ENCODE measurements at regions not wholly inside any gene's neighbourhood (a gene's known extent, or its start where the extent isn't known, plus 50 kb on each side); places are given as distances from the start of the nearest gene placed in this dataset.

DNA sequence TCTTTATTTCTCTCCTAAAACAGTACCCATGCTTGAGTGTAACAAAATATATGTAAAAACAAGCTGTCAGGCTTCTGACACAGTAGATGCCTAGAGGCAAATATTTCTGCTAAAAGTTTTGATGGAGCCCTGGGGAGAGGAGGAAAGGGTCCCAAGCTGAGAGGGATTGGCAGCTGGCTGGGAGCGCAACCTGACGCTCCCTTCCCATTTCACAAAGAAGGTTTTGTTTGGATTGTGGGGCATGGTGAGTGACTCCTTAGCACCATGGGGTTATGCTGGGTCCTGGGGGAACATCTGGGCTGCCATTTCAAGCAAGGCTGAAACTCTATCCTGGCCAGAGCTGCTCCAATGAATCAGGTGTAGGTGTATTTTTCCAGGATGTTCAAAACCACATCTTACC, 720.5 kb downstream of the MAFB start:
- H4K20me1 ChIP-seq (replicated peaks; ENCODE audit: control insufficient read depth, extremely low read depth, insufficient read depth, low read length) = no peaks in the 10 kb centered on the region
- no peak overlapping the region for H3K4me3 ChIP-seq (replicated peaks in 1 of 3; ENCODE audit: insufficient read depth in 1 of 3, low read depth in 1 of 3, low read length in 3 of 3)
- intact Hi-C loops (cut with micrococcal nuclease) (no loop called here), dilution Hi-C loops (cut with MboI; ENCODE audit: extremely low pct_ligation_motif_present, low sequenced_read_pairs) (no loop called here)
- no peak overlapping the region for H3K9ac ChIP-seq (replicated peaks; ENCODE audit: extremely low read depth, insufficient read depth, low read length)
- ChIA-PET POLR2A (no interaction called here), CTCF (no interaction called here)
- H2AFZ ChIP-seq (ENCODE audit: low read depth, low read length) = no peak overlapping the region
- H3K27me3 ChIP-seq (ENCODE audit: control insufficient read depth in 2 of 2, insufficient read depth in 2 of 2, low read length in 2 of 2) = no peaks in the 10 kb centered on the region
- H3K9me1 ChIP-seq (replicated peaks; ENCODE audit: control insufficient read depth, extremely low read depth, insufficient read depth, low read length) = no peaks in the 10 kb centered on the region
- no peaks in the 10 kb centered on the region for H3K9me3 ChIP-seq (replicated peaks; ENCODE audit: control insufficient read depth, insufficient read depth, low read length)
- no peak for DNase-seq (ENCODE audit: low read depth, low spot score)
- FAIRE-seq = no peak
- H3K4me2 ChIP-seq (ENCODE audit: insufficient read depth, low read length) = no peak overlapping the region
- no peaks in the 10 kb centered on the region for H3K79me2 ChIP-seq (ENCODE audit: control insufficient read depth, insufficient read depth, low read length)
- no TSS peak for BruUV-seq (replicated peaks)
- H3K27ac ChIP-seq (ENCODE audit: insufficient read depth, low read depth, low read length) = no peak overlapping the region
- no peaks in the 10 kb centered on the region for H3K4me1 ChIP-seq (ENCODE audit: control insufficient read depth, extremely low read depth, insufficient read depth, low read length)
- TF ChIP-seq POLR2AphosphoS5 (IDR thresholded peaks at IDR 0.05; ENCODE audit: insufficient read depth, low read depth, low read length) = no peak
- TF ChIP-seq, protein P1, sequence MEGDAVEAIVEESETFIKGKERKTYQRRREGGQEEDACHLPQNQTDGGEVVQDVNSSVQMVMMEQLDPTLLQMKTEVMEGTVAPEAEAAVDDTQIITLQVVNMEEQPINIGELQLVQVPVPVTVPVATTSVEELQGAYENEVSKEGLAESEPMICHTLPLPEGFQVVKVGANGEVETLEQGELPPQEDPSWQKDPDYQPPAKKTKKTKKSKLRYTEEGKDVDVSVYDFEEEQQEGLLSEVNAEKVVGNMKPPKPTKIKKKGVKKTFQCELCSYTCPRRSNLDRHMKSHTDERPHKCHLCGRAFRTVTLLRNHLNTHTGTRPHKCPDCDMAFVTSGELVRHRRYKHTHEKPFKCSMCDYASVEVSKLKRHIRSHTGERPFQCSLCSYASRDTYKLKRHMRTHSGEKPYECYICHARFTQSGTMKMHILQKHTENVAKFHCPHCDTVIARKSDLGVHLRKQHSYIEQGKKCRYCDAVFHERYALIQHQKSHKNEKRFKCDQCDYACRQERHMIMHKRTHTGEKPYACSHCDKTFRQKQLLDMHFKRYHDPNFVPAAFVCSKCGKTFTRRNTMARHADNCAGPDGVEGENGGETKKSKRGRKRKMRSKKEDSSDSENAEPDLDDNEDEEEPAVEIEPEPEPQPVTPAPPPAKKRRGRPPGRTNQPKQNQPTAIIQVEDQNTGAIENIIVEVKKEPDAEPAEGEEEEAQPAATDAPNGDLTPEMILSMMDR (IDR thresholded peaks at IDR 0.05; ENCODE audit: extremely low read depth in 1 of 2, insufficient read depth in 1 of 2, low read depth in 1 of 2, low read length in 2 of 2) = no peak
- no peak for TF ChIP-seq JUN (IDR thresholded peaks at IDR 0.05; ENCODE audit: borderline replicate concordance, insufficient read depth, insufficient read length, low read depth)
- TF ChIP-seq, protein P2, sequence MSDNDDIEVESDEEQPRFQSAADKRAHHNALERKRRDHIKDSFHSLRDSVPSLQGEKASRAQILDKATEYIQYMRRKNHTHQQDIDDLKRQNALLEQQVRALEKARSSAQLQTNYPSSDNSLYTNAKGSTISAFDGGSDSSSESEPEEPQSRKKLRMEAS (IDR thresholded peaks at IDR 0.05; ENCODE audit: insufficient read depth, insufficient read length) = no peak
- no peak for TF ChIP-seq GATA2 (IDR thresholded peaks at IDR 0.05; ENCODE audit: insufficient read depth, insufficient read length, low read depth, low read length)
- no peak for TF ChIP-seq MYC (IDR thresholded peaks at IDR 0.05; ENCODE audit: low read depth, low read length)
- no peak for TF ChIP-seq EZH2 (IDR thresholded peaks at IDR 0.05; ENCODE audit: borderline replicate concordance, low read depth, low read length, severe bottlenecking)
- no peaks in the 10 kb centered on the region for H3K36me3 ChIP-seq (ENCODE audit: control insufficient read depth in 2 of 2, extremely low read depth in 1 of 2, insufficient read depth in 2 of 2, low read length in 2 of 2)
